ENCODE measurements at regions not wholly inside any gene's neighbourhood (a gene's known extent, or its start where the extent isn't known, plus 50 kb on each side); places are given as distances from the start of the nearest gene placed in this dataset.

DNA sequence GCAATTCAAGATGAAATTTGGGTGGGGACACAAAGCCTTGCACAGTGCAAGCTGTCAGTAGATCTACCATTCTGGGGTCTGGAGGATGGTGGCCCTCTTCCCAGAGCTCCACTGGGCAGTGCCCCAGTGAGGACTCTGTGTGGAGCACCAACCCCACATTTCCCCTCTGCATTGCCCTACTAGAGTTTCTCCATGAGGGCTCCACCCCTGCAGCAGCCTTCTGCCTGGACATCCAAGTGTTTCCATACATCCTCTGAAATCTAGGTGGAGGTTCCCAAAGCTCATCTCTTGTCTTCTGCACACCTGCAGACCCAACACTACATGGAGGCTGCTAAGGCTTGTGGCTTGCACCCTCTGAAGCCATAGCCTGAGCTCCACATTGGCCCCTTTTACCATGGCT lies 402.3 kb downstream of the RAB28 start:
- DNase-seq (ENCODE audit: extremely low read depth, low read depth) = no peak

GRCh38 chr4:13067077-13067476 lies 417.1 kb downstream of the RAB28 start:
- no peak for DNase-seq (ENCODE audit: extremely low read depth, low read depth)

DNA sequence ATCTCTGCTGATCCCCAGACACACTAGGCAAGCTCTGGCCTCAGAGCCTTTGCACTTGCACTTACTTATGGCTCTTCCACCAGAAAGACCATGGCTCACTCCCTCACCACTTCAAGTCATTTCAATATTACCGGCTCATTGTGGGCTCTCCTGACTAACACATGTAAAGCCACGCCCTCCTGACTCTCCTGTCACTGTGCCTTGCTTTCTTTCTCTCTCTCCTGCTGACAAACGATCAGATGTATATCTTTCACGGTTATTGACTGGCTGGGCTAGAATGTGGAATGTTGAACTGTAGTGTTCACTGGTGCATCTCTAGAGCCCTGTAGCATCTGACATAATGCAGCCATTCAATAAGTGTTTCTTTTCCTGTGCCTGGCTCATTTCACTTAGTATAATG lies 425.1 kb downstream of the RAB28 start:
- no peak for DNase-seq (ENCODE audit: extremely low read depth, low read depth)

DNA sequence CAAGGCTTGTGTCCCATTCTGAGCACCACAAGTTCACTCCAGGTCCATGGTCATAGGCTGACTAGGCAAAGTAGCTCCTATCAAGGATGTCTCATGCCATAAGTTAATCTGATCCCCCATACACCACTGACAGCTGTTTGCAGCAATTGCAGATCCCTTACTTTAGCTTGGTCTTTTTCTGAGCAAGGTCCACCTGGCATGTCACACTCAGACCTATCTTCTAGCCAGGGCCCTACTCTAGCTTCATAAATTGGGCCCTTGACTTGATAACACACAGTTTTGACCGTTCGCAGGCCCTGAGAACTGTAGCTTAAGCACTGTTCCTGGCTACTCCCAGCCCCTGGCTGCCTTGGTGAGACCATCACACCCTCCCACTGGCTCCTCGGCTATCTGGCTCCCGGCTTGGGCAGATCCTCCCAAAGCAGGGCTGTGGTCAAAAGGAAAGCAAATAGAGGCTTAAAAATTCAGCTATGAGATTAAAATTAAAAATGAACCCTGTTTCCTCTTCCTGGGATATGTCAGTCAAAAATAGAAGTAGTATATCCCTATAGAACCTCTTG lies 427.4 kb downstream of the RAB28 start:
- no peak for DNase-seq (ENCODE audit: extremely low read depth, low read depth)

DNA sequence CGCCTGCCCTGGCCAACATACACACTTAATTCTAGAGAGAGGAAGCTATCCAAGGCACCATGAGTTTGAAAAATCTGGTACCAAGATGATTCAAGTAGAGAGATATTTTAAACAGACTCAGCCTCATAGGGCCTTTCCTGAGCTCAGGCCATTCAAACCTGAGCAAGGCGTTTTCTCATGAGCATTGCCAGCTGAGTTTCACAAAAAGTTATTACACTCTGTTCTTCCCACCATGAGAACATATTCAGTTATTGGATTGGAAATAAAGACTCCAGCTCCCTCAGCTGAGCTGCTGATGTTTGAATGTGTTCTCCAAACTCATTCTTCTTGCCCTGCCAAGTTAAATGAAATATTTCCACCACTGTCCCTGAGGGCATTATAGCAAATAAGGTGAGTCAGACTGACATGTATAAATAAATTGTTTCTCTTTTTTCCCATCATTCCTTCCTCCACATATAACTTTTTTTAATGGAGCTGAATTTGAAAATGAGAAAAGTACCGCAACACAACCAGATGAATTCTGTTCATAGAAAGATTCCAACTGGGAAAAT lies 429.6 kb downstream of the RAB28 start:
- no peak for DNase-seq (ENCODE audit: extremely low read depth, low read depth)

GRCh38 chr4:13047591-13047990 lies 436.5 kb downstream of the RAB28 start:
- DNase-seq (ENCODE audit: extremely low read depth, low read depth) = no peak

DNA sequence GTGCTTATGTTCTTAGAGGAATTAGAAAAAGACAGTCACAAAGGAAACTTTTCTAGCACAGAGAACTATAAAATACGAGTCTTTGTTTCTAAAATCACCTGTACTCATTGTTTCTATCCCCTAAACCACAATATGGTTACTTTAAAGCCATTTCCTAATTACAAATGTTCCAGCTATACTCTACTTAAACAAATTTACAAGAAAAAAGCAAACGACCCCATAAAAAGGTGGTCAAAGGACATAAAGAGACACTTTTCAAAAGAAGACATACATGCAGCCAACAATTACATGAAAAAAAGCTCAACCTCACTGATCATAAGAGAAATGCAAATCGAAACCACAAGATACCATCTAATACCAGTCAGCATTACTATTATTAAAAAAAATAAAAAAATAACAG lies 447.3 kb downstream of the RAB28 start:
- no peak for DNase-seq (ENCODE audit: extremely low read depth, low read depth)

- DNase-seq (ENCODE audit: extremely low read depth, low read depth) = no peak
Observed at GRCh38 chr4:13032936-13033335, 451.2 kb downstream of the RAB28 start.

DNA sequence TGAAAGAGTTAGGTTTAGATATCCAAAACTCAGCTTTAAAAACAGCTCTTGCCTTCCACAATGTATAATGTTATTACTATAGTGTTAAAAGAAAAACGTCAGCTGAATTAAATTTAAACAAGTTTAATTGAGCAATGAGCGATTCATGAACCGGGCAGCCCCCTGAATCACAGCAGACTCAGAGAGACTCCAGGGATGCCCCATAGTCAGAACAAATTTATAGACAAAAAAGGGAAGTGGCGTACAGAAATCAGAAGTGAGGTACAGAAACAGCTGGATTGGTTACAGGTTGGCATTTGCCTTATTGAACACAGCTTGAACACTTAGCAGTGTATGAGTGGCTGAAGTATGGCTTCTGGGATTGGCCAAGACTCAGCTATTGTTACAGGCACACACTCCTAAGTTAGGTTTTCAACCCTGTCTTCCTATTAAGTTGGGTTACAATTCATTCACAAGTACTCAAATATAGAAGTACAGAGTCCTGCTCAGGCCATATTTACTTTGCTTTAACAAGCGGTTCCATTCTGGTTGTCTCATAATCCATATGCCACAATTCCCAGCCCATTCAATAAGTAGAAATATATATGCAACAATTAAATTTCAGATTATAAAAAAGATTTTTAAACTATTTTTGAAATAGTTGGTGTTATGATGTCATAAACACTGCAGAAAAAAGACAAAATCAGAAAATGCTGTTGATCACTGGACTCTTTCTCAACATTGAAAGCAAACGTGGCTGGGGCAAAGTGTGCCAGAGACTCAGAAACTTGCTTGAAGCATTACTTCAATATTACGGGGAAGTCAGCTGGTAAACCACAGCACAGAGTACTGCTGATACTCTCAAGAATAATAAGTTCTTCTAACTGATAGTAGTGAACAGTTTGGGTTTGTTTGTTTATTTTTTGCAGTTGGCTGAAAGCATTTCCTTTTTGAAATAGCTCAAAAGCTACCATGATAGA lies 459.7 kb downstream of the RAB28 start:
- no peak for DNase-seq (ENCODE audit: extremely low read depth, low read depth)

DNA sequence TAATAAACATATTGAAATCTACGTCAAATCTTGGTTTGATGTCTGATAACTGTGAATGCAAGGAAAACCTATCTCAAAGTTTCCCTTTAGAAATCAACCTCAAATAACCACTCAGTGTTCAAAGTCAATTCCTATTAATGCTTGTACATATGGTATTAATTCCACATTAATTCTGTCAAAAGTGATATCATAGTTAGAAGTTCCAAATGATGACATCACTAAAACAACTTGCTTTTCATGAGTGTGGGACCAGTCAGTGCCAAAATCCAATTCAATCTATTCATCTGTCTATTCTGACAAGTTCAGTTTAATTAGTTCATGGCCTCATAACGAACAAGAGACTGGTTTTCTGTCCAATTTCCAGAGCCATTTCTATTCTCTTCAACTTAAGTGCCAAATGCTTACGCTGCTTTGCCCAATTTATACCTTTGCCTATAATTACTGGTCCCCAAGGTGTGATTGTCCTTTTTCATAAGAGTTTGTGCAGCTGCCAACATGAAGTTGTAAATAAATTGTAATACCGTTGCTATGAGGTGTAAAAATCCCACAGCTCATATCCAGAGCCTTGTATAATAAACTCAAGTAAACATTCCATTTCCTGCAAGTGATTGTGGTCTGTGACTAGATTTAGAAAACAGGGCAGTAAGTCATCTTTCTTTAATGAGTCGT lies 476.2 kb downstream of the RAB28 start:
- DNase-seq (ENCODE audit: extremely low read depth, low read depth) = no peak

- no peak for DNase-seq (ENCODE audit: extremely low read depth, low read depth)
Observed at GRCh38 chr4:12993923-12994322, 490.2 kb downstream of the RAB28 start.

DNA sequence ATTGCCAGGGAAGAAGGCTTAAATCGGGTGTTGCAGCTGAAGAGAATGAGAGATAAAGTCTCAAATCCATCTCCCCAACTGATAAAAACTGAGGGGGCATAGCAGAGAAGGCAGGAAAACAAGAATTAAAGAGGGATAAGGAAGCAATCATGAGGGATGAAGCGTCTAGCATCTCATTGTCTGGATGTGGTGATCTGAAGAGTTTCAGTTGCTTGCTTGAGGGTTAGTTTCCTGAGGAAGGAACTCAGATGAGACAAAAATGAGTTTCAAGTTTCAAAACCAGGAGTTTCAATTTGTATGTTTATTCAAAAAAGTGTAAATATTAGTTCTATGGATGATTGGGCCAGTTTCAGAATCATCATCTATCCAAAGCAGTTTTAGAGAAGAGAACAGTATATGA lies 496.9 kb downstream of the RAB28 start:
- DNase-seq (ENCODE audit: extremely low read depth, low read depth) = no peak

DNA sequence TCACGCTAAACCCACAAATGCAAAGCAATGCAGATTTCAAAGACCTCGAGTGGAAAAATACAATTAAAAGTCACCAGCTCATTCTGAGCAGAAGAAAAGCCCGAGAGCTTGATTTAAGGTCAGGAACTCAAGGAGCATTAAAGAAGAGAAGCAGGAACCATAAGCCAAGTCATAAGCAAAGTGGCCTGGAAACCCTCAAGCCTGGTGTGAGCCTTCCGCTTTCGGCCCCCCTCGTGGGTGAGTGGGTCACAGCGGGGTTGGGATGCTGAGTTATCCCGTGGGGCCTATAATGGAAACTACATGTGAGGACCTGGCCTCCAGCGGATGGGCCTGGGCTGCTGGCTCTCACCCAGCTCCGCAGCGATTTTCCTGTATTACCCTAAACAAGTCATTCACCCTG lies 504.3 kb downstream of the RAB28 start:
- DNase-seq (ENCODE audit: extremely low read depth, low read depth) = no peak

DNA sequence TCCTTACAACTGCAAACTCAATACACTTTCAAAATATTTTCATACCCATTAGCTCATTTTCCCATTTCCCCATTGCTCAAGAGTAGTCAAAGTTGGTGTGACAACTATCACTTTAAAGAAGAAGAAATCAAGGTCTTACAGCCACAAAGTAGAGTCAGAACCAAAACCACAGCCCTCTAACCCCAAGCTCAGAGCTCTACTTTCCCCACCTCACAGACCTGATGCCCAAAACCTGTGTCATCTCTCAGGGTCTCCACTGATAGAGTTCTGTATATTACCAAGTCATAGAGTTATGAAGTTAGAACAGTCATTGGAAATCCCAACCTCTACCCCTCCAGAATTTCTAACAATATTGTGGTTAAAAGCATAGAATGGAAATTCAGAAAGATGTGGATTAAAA lies 505.8 kb downstream of the RAB28 start:
- DNase-seq (ENCODE audit: extremely low read depth, low read depth) = no peak

DNA sequence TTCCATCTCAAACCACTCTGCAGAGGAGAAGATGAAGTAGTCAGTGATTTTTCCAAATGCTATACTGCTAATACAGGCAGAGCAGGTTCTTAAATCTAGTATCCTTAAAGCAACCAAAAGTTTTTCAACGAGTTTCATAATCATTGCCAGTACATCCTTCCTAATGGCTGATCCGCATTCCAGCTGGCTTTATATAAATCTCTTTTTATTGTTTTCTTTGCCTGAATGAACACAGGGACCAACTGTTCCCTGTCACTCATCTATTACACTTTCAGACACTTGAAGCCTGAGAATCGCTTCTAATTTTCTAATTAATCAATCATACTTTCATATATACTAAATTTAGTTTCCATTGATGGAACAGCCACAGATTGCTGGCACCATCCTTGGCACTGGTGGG lies 508.6 kb downstream of the RAB28 start:
- DNase-seq (ENCODE audit: extremely low read depth, low read depth) = no peak

GRCh38 chr4:12973522-12973921 lies 510.6 kb downstream of the RAB28 start:
- DNase-seq (ENCODE audit: extremely low read depth, low read depth) = no peak

DNA sequence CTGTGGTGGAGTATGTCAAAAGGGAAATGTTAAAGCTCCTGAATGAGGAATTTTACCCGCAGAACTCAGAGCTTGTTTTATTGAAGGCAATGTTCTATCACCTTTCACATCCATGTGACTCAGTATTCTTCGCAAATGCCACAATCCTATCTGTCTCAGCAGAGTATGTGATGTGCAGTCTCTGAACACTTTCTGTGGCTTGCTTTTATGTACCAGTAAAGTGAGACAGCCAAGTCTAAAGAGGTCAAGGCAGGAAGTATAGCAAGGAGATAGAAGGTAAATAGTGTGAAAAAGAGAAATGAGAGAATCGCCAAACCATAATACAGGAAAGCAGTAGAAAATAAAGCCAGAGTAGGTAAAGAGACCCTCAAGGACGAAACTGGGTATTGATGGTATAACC lies 515.8 kb downstream of the RAB28 start:
- DNase-seq (ENCODE audit: extremely low read depth, low read depth) = no peak

DNA sequence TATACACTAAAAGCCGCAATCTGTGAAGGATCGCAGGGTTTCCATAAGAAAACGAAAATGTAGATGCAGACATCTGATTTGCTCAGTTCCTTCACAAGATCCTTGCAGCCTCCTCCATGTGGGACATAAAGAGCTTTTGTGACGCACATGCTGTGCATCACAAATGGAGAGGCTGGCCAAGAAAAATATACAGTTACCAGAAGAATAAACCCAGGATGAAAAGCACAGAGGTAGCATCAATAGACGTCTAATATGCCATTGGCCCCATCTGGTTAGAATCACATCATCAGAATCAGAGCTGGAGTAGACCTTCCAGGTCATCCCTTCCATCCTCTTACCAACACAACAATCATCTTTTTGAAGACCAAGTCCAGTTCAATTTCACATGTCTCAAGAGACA lies 517.4 kb downstream of the RAB28 start:
- peak; percentile 11 for DNase-seq (ENCODE audit: extremely low read depth, low read depth)

DNA sequence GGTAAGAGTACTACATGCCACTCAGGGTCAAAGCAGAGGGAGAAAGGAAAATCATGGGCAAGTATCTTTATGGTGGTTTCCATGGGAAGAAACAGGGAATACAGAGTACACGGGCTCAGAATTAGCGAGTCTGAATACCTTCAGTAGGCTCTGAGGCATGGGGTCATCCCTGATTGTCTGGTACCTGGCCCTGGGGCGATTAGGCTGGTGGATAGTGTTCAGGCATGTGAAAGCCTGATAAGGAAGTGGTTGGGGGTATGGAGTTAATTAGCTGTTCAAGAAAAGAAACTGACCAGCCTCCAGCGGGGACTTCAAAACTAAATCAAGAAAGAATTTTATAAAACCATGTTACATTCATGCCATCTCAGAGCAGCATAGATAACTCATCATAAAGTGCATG lies 518.8 kb downstream of the RAB28 start:
- no peak for DNase-seq (ENCODE audit: extremely low read depth, low read depth)

DNA sequence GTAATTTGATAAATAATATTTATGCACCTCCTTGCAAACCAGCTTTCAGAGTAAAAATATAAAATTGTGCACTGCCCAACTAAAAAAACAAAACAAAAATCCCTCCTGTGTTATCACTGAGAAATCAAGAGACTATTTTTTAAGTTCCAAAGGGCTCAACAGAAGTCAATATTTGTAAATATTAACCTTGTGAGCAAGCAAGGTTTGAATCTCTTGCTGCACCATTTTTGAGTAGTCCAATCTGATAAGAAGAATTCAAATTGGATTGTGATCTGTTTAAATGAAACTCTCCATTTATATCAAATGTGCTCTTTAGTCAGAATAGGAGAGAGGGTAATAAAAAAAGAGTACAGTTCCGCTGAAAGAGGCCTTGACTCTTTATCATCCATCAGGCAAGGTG lies 520.2 kb downstream of the RAB28 start:
- no peak for DNase-seq (ENCODE audit: extremely low read depth, low read depth)

GRCh38 chr4:12963291-12963690 lies 520.8 kb downstream of the RAB28 start:
- no peak for DNase-seq (ENCODE audit: extremely low read depth, low read depth)

- no peak for DNase-seq (ENCODE audit: extremely low read depth, low read depth)
Observed at GRCh38 chr4:12961713-12962112, 522.4 kb downstream of the RAB28 start.
